Esophagus squamous epithelium (tissue), 4 donors: ENCODE measurements at regions not wholly inside any gene's neighbourhood (a gene's known extent, or its start where the extent isn't known, plus 50 kb on each side); places are given as distances from the start of the nearest gene placed in this dataset.

ENCODE experiments used
- CTCF ChIP-seq, 6 experiments: fragments of 450-650 bp in 4 of 6; fragments of 200-600 bp in 2 of 6; sonication (generic) in 2 of 6; IDR thresholded peaks; one replicate each; pipeline ENCODE4 v1.5.1; 2016 to 2019; ENCODE audit warnings: antibody characterized with exemption in 6 of 6, mild to moderate bottlenecking in 4 of 6, moderate library complexity in 4 of 6
- POLR2A ChIP-seq, 4 donors: fragments of 450-650 bp; IDR thresholded peaks; one replicate each; pipeline ENCODE4 v1.6.1; 2017; ENCODE audit warnings: antibody characterized with exemption in 4 of 4, mild to moderate bottlenecking in 4 of 4, moderate library complexity in 3 of 4

- no peak for TF ChIP-seq POLR2A (IDR thresholded peaks at IDR 0.05)
- no peak for TF ChIP-seq CTCF (IDR thresholded peaks at IDR 0.05)
These were observed 78.3 kb upstream of the MAP4K4 start for GRCh38 chr2:101619191-101619591.
